Coronary artery (tissue), 2 donors: ENCODE measurements at regions not wholly inside any gene's neighbourhood (a gene's known extent, or its start where the extent isn't known, plus 50 kb on each side); places are given as distances from the start of the nearest gene placed in this dataset.

Source experiments
- DNase-seq: peaks from one replicate; pipeline ENCODE4 v3.0.0-alpha.2; 2017; ENCODE audit warnings: low spot score
- H3K27ac ChIP-seq, 2 donors: fragments of 200-600 bp; sonication (generic); one replicate each; pipeline ENCODE4 v1.5.1; 2016 to 2019
- H3K4me3 ChIP-seq: fragments of 200-600 bp; sonication (generic); 2 replicates; pipeline ENCODE4 v1.5.1; 2016; ENCODE audit warnings: mild to moderate bottlenecking, moderate library complexity
- CTCF ChIP-seq: fragments of 200-600 bp; sonication (generic); IDR thresholded peaks from one replicate; pipeline ENCODE4 v1.5.1; 2019; ENCODE audit warnings: antibody characterized with exemption

GRCh38 chr21:20313013-20313412 lies 685.2 kb upstream of the NCAM2 start:
- TF ChIP-seq CTCF = no peak
- no peak overlapping the region for H3K27ac ChIP-seq
- DNase-seq = no peak
- H3K4me3 ChIP-seq = no peak overlapping the region

DNA sequence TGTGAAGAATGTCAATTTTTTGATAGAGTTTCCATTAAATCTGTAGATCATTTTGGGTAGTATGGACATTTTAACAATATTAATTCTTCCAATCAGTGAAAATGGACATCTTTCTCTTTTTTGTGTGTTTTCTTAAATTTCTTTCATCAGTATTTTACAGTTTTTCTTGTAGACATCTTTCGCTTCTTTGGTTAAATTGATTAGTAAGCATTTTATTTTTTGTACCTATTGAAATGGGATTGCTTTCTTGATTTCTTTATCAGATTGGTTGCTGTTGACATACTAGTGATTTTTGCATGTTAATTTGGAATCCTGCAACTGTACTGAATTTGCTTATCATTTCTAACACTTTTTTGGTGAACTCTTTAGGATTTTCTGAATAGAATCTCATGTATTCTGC lies 683.2 kb upstream of the NCAM2 start:
- TF ChIP-seq CTCF = no peak

GRCh38 chr21:20329636-20330035 lies 668.6 kb upstream of the NCAM2 start:
- no peak for TF ChIP-seq CTCF
- no peak for DNase-seq
- no peak overlapping the region for H3K4me3 ChIP-seq
- no peak overlapping the region for H3K27ac ChIP-seq

More for the DNA sequence above, 683.2 kb upstream of the NCAM2 start:
- no peak overlapping the region for H3K27ac ChIP-seq
- H3K4me3 ChIP-seq = no peak overlapping the region
- DNase-seq = no peak

GRCh38 chr21:20330652-20331051 lies 667.6 kb upstream of the NCAM2 start:
- no peak overlapping the region for H3K27ac ChIP-seq
- H3K4me3 ChIP-seq = no peak overlapping the region
- no peak for TF ChIP-seq CTCF
- DNase-seq = no peak

DNA sequence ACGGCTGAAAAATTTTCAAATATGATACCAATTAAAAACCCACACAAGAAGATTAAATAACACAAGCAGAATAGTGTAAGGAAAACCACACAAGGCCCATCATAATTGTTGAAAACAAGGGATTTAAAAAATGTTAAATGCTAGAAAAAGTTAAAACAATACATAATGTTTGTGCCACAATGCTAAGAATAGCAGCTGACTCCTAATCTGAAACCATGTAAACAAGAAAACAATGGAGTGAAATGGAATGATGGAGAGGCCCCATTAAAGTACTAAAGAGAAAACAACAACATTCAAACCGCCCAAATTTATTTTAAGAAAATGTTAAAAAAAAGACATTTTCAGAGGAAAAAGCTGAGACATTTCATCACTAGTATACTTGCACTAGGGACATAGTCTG lies 663.6 kb upstream of the NCAM2 start:
- no peak for DNase-seq
- TF ChIP-seq CTCF = no peak
- Histone ChIP-seq H3K4me3 (no peak overlapping the region), H3K27ac (no peak overlapping the region)

DNA sequence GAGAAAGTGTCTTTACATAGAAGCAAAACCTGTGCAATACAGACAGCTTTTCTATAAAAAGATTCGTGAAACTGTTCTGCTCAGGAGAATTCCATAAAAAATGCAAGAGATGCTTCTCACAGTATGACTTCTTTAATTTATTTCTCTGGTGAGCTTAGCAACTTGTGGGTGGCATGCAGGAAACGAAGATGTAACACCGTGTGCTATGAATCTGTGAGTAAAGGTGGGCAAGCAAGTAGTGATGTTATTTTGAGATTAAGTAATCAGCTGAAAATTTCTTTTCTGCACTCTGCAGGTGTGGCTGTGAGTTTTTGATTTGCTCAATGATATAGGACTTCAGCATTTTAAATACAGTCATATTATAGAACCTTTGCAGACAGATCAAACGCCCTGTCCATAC lies 656.8 kb upstream of the NCAM2 start:
- DNase-seq = no peak
- Histone ChIP-seq H3K27ac (no peak overlapping the region), H3K4me3 (no peak overlapping the region)
- TF ChIP-seq CTCF = no peak

GRCh38 chr21:20343186-20343585 lies 655.0 kb upstream of the NCAM2 start:
- Histone ChIP-seq H3K4me3 (no peak overlapping the region), H3K27ac (no peak overlapping the region)
- DNase-seq = no peak
- TF ChIP-seq CTCF = no peak
